SK-N-SH (cell line): ENCODE measurements at regions not wholly inside any gene's neighbourhood (a gene's known extent, or its start where the extent isn't known, plus 50 kb on each side); places are given as distances from the start of the nearest gene placed in this dataset.

ENCODE experiments used
- CTCF ChIA-PET: fragments of 300-600, 350-600 bp; formaldehyde crosslinking; extraction: SDS; loops from one replicate; lab custom pipeline; 2021; lab: Yijun Ruan, JAX
- POLR2A ChIA-PET: fragments of 350-600 bp; sonication (Branson Sonifier 250); formaldehyde crosslinking; extraction: SDS; loops from one replicate; lab custom pipeline; 2020; ENCODE audit warnings: antibody characterized with exemption, inconsistent platforms; lab: Yijun Ruan, JAX
- DNase-seq: peaks from one replicate; pipeline ENCODE4 v3.0.0; 2012
- H2AFZ ChIP-seq: fragments of 200-600 bp; sonication (generic); 2 replicates; pipeline ENCODE4 v1.8.1; 2016; ENCODE audit warnings: antibody characterized with exemption, mild to moderate bottlenecking, low read depth
- H3F3A ChIP-seq: fragments of 200-600 bp; sonication (generic); replicated peaks from 2 replicates; pipeline ENCODE3; 2016; ENCODE audit warnings: antibody characterized with exemption, mild to moderate bottlenecking; ENCODE audit not compliant: insufficient read depth
- H3K27ac ChIP-seq, 2 experiments: fragments of 200-500 bp in 1 of 2; fragments of 200-600 bp in 1 of 2; sonication (Bioruptor generic) in 1 of 2; sonication (generic), shearing (Covaris generic) in 1 of 2; 2 replicates each; pipeline versions ENCODE4 v1.5.1 to v1.6.1; 2014 to 2016; ENCODE audit warnings: low read depth in 2 of 2, inconsistent platforms in 1 of 2, low read length in 1 of 2, mild to moderate bottlenecking in 1 of 2, mixed read lengths in 1 of 2
- H3K27me3 ChIP-seq: fragments of 200-600 bp; sonication (generic), shearing (Covaris generic); 2 replicates; pipeline ENCODE4 v1.6.1; 2016; ENCODE audit warnings: mixed run types; ENCODE audit not compliant: insufficient read depth
- H3K36me3 ChIP-seq, 2 experiments: fragments of 200-500 bp in 1 of 2; fragments of 200-600 bp in 1 of 2; sonication (Bioruptor generic) in 1 of 2; sonication (generic) in 1 of 2; replicated peaks in 1 of 2; 2 replicates each; pipeline versions ENCODE3 to v1.5.1; 2014 to 2016; ENCODE audit warnings: low read length in 1 of 2, mild to moderate bottlenecking in 1 of 2; ENCODE audit not compliant: insufficient read depth in 2 of 2, control insufficient read depth in 1 of 2
- H3K4me1 ChIP-seq, 2 experiments: fragments of 200-500 bp in 1 of 2; fragments of 200-600 bp in 1 of 2; sonication (Bioruptor generic) in 1 of 2; sonication (generic), shearing (Covaris generic) in 1 of 2; 2 replicates each; pipeline versions ENCODE4 v1.5.1 to v1.6.1; 2014 to 2016; ENCODE audit warnings: low read depth in 1 of 2, low read length in 1 of 2, mixed run types in 1 of 2; ENCODE audit not compliant: insufficient read depth in 2 of 2, control insufficient read depth in 1 of 2
- H3K4me2 ChIP-seq: fragments of 200-600 bp; sonication (generic), shearing (Covaris generic); 2 replicates; pipeline ENCODE4 v1.6.1; 2017; ENCODE audit warnings: mixed run types
- H3K4me3 ChIP-seq, 2 experiments: fragments of 200-500 bp in 1 of 2; fragments of 200-600 bp in 1 of 2; sonication (Bioruptor generic) in 1 of 2; sonication (generic), shearing (Covaris generic) in 1 of 2; 2 replicates each; pipeline versions ENCODE4 v1.5.1 to v1.8.1; 2014 to 2016; ENCODE audit warnings: low read depth in 2 of 2, inconsistent platforms in 1 of 2, low read length in 1 of 2, mild to moderate bottlenecking in 1 of 2, mixed read lengths in 1 of 2, moderate library complexity in 1 of 2
- H3K79me2 ChIP-seq: fragments of 200-600 bp; sonication (generic); 2 replicates; pipeline ENCODE4 v1.8.1; 2017; ENCODE audit warnings: mild to moderate bottlenecking; ENCODE audit not compliant: insufficient read depth
- H3K9ac ChIP-seq: fragments of 200-600 bp; sonication (generic); 2 replicates; pipeline ENCODE4 v1.6.1; 2017; ENCODE audit warnings: mixed run types
- H3K9me2 ChIP-seq: fragments of 200-600 bp; sonication (generic); 2 replicates; pipeline ENCODE4 v1.6.1; 2017; ENCODE audit warnings: mixed run types
- H3K9me3 ChIP-seq: fragments of 200-600 bp; sonication (generic); 2 replicates; pipeline ENCODE4 v1.6.1; 2017; ENCODE audit warnings: mixed run types, mild to moderate bottlenecking, moderate library complexity
- H4K20me1 ChIP-seq: fragments of 200-600 bp; sonication (generic); 2 replicates; pipeline ENCODE4 v1.6.1; 2017; ENCODE audit warnings: mild to moderate bottlenecking, mixed run types; ENCODE audit not compliant: insufficient read depth
- CHD2 ChIP-seq: fragments of 150-350 bp; IDR thresholded peaks from 2 replicates; pipeline ENCODE4 v1.6.1; 2018; ENCODE audit warnings: low read length; ENCODE audit not compliant: partially characterized antibody
- ELF1 ChIP-seq: IDR thresholded peaks from 2 replicates; pipeline ENCODE4 v1.4.0; 2012
- EP300 ChIP-seq, 2 experiments: IDR thresholded peaks; 2 replicates each; pipeline versions ENCODE4 v1.4.0 to v1.6.1; 2012; ENCODE audit warnings: borderline replicate concordance in 1 of 2, low read depth in 1 of 2, low read length in 1 of 2
- EZH2phosphoT487 ChIP-seq: fragments of 200-600 bp; sonication (generic); IDR thresholded peaks from 2 replicates; pipeline ENCODE4 v1.6.1; 2017; ENCODE audit warnings: low read depth, mixed run types, mild to moderate bottlenecking, antibody characterized with exemption, moderate library complexity, borderline replicate concordance
- FOSL2 ChIP-seq: IDR thresholded peaks from 2 replicates; pipeline ENCODE4 v1.4.0; 2012; ENCODE audit warnings: low read depth, mild to moderate bottlenecking, moderate library complexity, borderline replicate concordance
- FOXJ3 ChIP-seq: sonication (generic); formaldehyde crosslinking; IDR thresholded peaks from 2 replicates; pipeline ENCODE4 v1.5.1; 2020; ENCODE audit warnings: mild to moderate bottlenecking, missing genetic modification reagents
- FOXM1 ChIP-seq: IDR thresholded peaks from 2 replicates; pipeline ENCODE4 v1.4.0; 2012; ENCODE audit warnings: low read depth, mild to moderate bottlenecking
- GABPA ChIP-seq: IDR thresholded peaks from 2 replicates; pipeline ENCODE4 v1.4.0; 2012; ENCODE audit warnings: low read depth, mild to moderate bottlenecking
- MXI1 ChIP-seq: IDR thresholded peaks from 2 replicates; pipeline ENCODE4 v1.6.1; 2012; ENCODE audit warnings: mild to moderate bottlenecking, low read depth, low read length, improper control_type of control experiment
- NFIC ChIP-seq: IDR thresholded peaks from 2 replicates; pipeline ENCODE4 v1.4.0; 2012; ENCODE audit warnings: borderline replicate concordance
- POLR2AphosphoS5 ChIP-seq: IDR thresholded peaks from 2 replicates; pipeline ENCODE4 v1.6.1; 2012; ENCODE audit warnings: low read depth, low read length
- RFX5 ChIP-seq: IDR thresholded peaks from 2 replicates; pipeline ENCODE4 v1.6.1; 2012; ENCODE audit warnings: mild to moderate bottlenecking, improper control_type of control experiment, low read length
- SIN3A ChIP-seq: IDR thresholded peaks from 2 replicates; pipeline ENCODE4 v1.6.1; 2012; ENCODE audit warnings: low read depth, mild to moderate bottlenecking, low read length, moderate library complexity, borderline replicate concordance
- SMC3 ChIP-seq: IDR thresholded peaks from 2 replicates; pipeline ENCODE4 v1.6.1; 2012; ENCODE audit warnings: low read depth, low read length, improper control_type of control experiment
- YY1 ChIP-seq: IDR thresholded peaks from 2 replicates; pipeline ENCODE4 v1.4.0; 2012; ENCODE audit warnings: low read depth, mild to moderate bottlenecking
- WGBS: methylation state at CpG from one replicate; pipeline ENCODE4 v1.1.6; 2017; ENCODE audit warnings: low lambda C conversion rate; 5-methylcytosine and 5-hydroxymethylcytosine counted together
- TF ChIP-seq, protein P1 (sequence below): fragments of 150-350 bp; IDR thresholded peaks from 2 replicates; pipeline ENCODE4 v1.6.1; 2016; ENCODE audit warnings: mild to moderate bottlenecking, low read depth, low read length
- TF ChIP-seq, protein P2 (sequence below): IDR thresholded peaks from 2 replicates; pipeline ENCODE4 v1.4.0; 2012; ENCODE audit warnings: low read depth

DNA sequence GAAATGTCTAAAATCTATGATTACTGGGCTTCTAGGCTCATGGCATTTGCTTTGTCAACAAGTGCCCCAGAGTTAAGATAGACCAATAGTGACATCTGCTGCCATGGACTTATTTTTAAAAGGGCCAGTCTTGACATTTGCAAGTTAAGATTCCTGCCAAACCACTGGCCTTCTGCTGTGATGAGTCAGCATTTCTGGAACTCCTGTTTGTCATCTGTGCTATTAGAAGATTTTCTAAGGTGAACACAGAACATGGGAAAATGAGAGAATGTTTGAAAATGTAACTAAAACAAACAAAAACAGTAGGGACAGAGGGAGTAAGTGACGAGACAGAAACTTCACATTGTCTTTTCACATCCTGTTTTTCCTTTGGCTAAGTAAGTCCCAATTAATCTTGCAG, 93.7 kb upstream of the WDR75 start (continued):
- TF ChIP-seq SIN3A (peak; percentile 57; the same call in 1 of the 2 replicates), POLR2AphosphoS5 (peak; percentile 37; the same call in 1 of the 2 replicates), FOSL2 (peak; percentile 87), NFIC (peak; percentile 90), FOXM1 (peak; percentile 67; the same call in 1 of the 2 replicates), YY1 (no peak), CHD2 (no peak), ELF1 (no peak)
- TF ChIP-seq, protein P1, sequence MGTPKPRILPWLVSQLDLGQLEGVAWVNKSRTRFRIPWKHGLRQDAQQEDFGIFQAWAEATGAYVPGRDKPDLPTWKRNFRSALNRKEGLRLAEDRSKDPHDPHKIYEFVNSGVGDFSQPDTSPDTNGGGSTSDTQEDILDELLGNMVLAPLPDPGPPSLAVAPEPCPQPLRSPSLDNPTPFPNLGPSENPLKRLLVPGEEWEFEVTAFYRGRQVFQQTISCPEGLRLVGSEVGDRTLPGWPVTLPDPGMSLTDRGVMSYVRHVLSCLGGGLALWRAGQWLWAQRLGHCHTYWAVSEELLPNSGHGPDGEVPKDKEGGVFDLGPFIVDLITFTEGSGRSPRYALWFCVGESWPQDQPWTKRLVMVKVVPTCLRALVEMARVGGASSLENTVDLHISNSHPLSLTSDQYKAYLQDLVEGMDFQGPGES: no peak

DNA sequence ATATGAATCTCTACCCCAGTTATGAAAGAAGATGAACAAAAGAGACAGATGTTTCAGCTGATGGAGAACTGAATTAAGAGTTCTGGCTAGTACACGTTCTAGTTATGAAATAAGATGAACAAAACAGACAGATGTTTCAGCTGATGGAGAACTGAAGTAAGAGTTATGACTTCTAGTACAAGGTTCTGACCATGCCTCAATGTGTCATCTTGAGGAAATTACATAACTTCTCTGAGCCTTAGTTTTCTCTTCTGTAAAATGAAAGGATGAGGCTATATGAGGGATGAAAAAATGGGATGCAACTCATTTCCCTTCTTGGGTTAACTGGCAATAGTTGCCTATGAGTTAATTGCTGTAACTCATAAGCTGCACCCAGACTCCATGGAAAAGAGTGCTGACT, 92.9 kb upstream of the WDR75 start:
- H3K4me1 ChIP-seq: peaks cover 0 to 9% of the 10 kb centered on the region in 2 experiments; a peak in 1 of 4 replicates
- peaks cover 25% of the 10 kb centered on the region for H3F3A ChIP-seq
- no peak overlapping the region for H3K9ac ChIP-seq
- POLR2A ChIA-PET: no interaction called here
- H3K79me2 ChIP-seq: no peaks in the 10 kb centered on the region
- 81% methylated on average over 1 of the region's 1 CpG for WGBS
- H3K4me3 ChIP-seq: no peak overlapping the region
- H2AFZ ChIP-seq: no peak overlapping the region
- H3K9me3 ChIP-seq: peaks cover 3% of the 10 kb centered on the region; the same call in 1 of the 2 replicates
- H3K9me2 ChIP-seq: no peaks in the 10 kb centered on the region
- no peaks in the 10 kb centered on the region for H3K36me3 ChIP-seq
- peak overlapping the region; percentile 89 to 92 for H3K27ac ChIP-seq
- no peaks in the 10 kb centered on the region for H4K20me1 ChIP-seq
- CTCF ChIA-PET: no interaction called here
- TF ChIP-seq GABPA (no peak), EZH2phosphoT487 (no peak), MXI1 (no peak), RFX5 (no peak), EP300 (IDR thresholded peaks at IDR 0.05; ENCODE audit: borderline replicate concordance in 1 of 2, low read depth in 1 of 2, low read length in 1 of 2) (no peak), CHD2 (no peak), FOXJ3 (CRISPR knock-in tag) (no peak), SMC3 (no peak)
- TF ChIP-seq, protein P2, sequence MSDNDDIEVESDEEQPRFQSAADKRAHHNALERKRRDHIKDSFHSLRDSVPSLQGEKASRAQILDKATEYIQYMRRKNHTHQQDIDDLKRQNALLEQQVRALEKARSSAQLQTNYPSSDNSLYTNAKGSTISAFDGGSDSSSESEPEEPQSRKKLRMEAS: no peak
- TF ChIP-seq, protein P1: no peak
- DNase-seq: no peak
- H3K27me3 ChIP-seq: no peaks in the 10 kb centered on the region
- no peak overlapping the region for H3K4me2 ChIP-seq
